PC-3 (cell line): ENCODE measurements at regions not wholly inside any gene's neighbourhood (a gene's known extent, or its start where the extent isn't known, plus 50 kb on each side); places are given as distances from the start of the nearest gene placed in this dataset.

Source experiments
- ATAC-seq: fragments of 200-7000 bp; cut with Tn5 transposase; 2 replicates; pipeline ENCODE4 v1.9.1; 2020; ENCODE audit warnings: mild to moderate bottlenecking, moderate library complexity
- BruUV-seq: library from RNA; stranded (reverse); fragments of 400-500 nt; replicated peaks from 2 replicates; lab custom pipeline; 2021; lab: Mats Ljungman, UMichigan
- CTCF ChIA-PET: fragments of 300-600 bp; sonication (Branson Sonifier 250); formaldehyde crosslinking; loops from one replicate; lab custom pipeline; 2022; ENCODE audit warnings: antibody characterized with exemption; lab: Charles Lee
- POLR2A ChIA-PET: fragments of 300-600 bp; sonication (Branson Sonifier 250); formaldehyde crosslinking; loops from one replicate; lab custom pipeline; 2022; ENCODE audit warnings: antibody characterized with exemption; ENCODE audit not compliant: unreplicated experiment; lab: Charles Lee
- DNase-seq: peaks from one replicate; pipeline ENCODE4 v3.0.0-alpha.2; 2015
- H2AFZ ChIP-seq: fragments of 300-600 bp; sonication (generic); 2 replicates; pipeline ENCODE4 v1.6.0; 2016; ENCODE audit warnings: antibody characterized with exemption, low read length
- H3F3A ChIP-seq: fragments of 300-600 bp; sonication (generic); one replicate; pipeline ENCODE4 v1.6.0; 2017; ENCODE audit warnings: antibody characterized with exemption, low read length, control low read depth, mild to moderate bottlenecking; ENCODE audit not compliant: unreplicated experiment
- H3K27ac ChIP-seq: fragments of 300-600 bp; sonication (generic); 2 replicates; pipeline ENCODE4 v1.5.1; 2016; ENCODE audit warnings: mild to moderate bottlenecking, low read length
- H3K27me3 ChIP-seq: fragments of 300-600 bp; sonication (generic); 2 replicates; pipeline ENCODE4 v1.6.1; 2016; ENCODE audit warnings: low read length, mixed read lengths
- H3K36me3 ChIP-seq: fragments of 300-600 bp; sonication (generic); 2 replicates; pipeline ENCODE4 v1.6.1; 2016; ENCODE audit warnings: low read depth, mixed run types, low read length, mixed read lengths
- H3K4me1 ChIP-seq: fragments of 300-600 bp; sonication (generic); 2 replicates; pipeline ENCODE4 v1.5.1; 2016; ENCODE audit warnings: low read length; ENCODE audit not compliant: insufficient read depth
- H3K4me2 ChIP-seq: fragments of 300-600 bp; sonication (generic); 2 replicates; pipeline ENCODE4 v1.6.0; 2016; ENCODE audit warnings: low read length
- H3K4me3 ChIP-seq: fragments of 300-600 bp; sonication (generic); 2 replicates; pipeline ENCODE4 v1.5.1; 2016; ENCODE audit warnings: mild to moderate bottlenecking, low read length, mixed read lengths
- H3K79me2 ChIP-seq: fragments of 300-600 bp; sonication (generic); 2 replicates; pipeline ENCODE4 v1.6.1; 2017; ENCODE audit warnings: low read length, mixed read lengths
- H3K9ac ChIP-seq: fragments of 300-600 bp; sonication (generic); 2 replicates; pipeline ENCODE4 v1.6.0; 2016; ENCODE audit warnings: mild to moderate bottlenecking, low read length
- H3K9me2 ChIP-seq: fragments of 300-600 bp; sonication (generic); replicated peaks from 2 replicates; pipeline ENCODE4 v1.6.1; 2016; ENCODE audit warnings: mixed run types, low read length, mixed read lengths
- H3K9me3 ChIP-seq: fragments of 300-600 bp; sonication (generic); 2 replicates; pipeline ENCODE4 v1.6.1; 2016; ENCODE audit warnings: low read length, mixed read lengths
- H4K20me1 ChIP-seq: fragments of 300-600 bp; sonication (generic); 2 replicates; pipeline ENCODE4 v1.6.1; 2016; ENCODE audit warnings: low read length, mixed read lengths
- CTCF ChIP-seq: fragments of 300-600 bp; sonication (generic); conservative IDR thresholded peaks from 2 replicates; pipeline ENCODE4 v1.5.1; 2017; ENCODE audit warnings: antibody characterized with exemption, low read depth, mild to moderate bottlenecking, low read length
- EZH2 ChIP-seq: fragments of 300-600 bp; sonication (generic); IDR thresholded peaks from one replicate; pipeline ENCODE4 v1.6.1; 2017; ENCODE audit warnings: antibody characterized with exemption, mild to moderate bottlenecking, low read length; ENCODE audit not compliant: unreplicated experiment
- EZH2phosphoT487 ChIP-seq: fragments of 300-600 bp; sonication (generic); IDR thresholded peaks from 2 replicates; pipeline ENCODE4 v1.6.1; 2018; ENCODE audit warnings: mild to moderate bottlenecking, antibody characterized with exemption, low read length, borderline replicate concordance
- intact Hi-C: fragments of 100-400 bp; cut with micrococcal nuclease; formaldehyde crosslinking; loops from 2 replicates; pipeline ENCODE4 v1.9.0; 2023

GRCh38 chr14:98411154-98411553, 860.8 kb downstream of the BCL11B start:
- H3K36me3 ChIP-seq, result no peaks in the 10 kb centered on the region
- no peak overlapping the region for H2AFZ ChIP-seq
- H3F3A ChIP-seq, result no peaks in the 10 kb centered on the region
- no peaks in the 10 kb centered on the region for H3K4me1 ChIP-seq
- no peak overlapping the region for H3K9ac ChIP-seq
- H3K4me2 ChIP-seq, result no peak overlapping the region
- H3K79me2 ChIP-seq, result no peaks in the 10 kb centered on the region
- POLR2A ChIA-PET, result no interaction called here
- H3K27ac ChIP-seq, result no peak overlapping the region
- peaks cover 9% of the 10 kb centered on the region; the same call in 1 of the 2 replicates for H3K27me3 ChIP-seq
- no peaks in the 10 kb centered on the region for H3K9me3 ChIP-seq
- no peak for ATAC-seq
- no peak overlapping the region for H3K4me3 ChIP-seq
- intact Hi-C loops, result no loop called here
- BruUV-seq, result no TSS peak
- no peak for DNase-seq
- CTCF ChIA-PET, result no interaction called here
- TF ChIP-seq CTCF (no peak), EZH2phosphoT487 (no peak), EZH2 (no peak)
- H3K9me2 ChIP-seq, result no peaks in the 10 kb centered on the region
- no peaks in the 10 kb centered on the region for H4K20me1 ChIP-seq

GRCh38 chr14:98412431-98412830, 859.6 kb downstream of the BCL11B start:
- no peaks in the 10 kb centered on the region for H3K79me2 ChIP-seq
- H3K9ac ChIP-seq, result no peak overlapping the region
- ATAC-seq (no peak), DNase-seq (no peak)
- no peak for TF ChIP-seq EZH2
- TF ChIP-seq EZH2phosphoT487, result no peak
- TF ChIP-seq CTCF, result no peak
- no peak overlapping the region for H3K27ac ChIP-seq
- no peaks in the 10 kb centered on the region for H4K20me1 ChIP-seq
- no peak overlapping the region for H3K4me2 ChIP-seq
- no peaks in the 10 kb centered on the region for H3K4me1 ChIP-seq
- intact Hi-C loops, result no loop called here
- ChIA-PET POLR2A (no interaction called here), CTCF (no interaction called here)
- H3K9me2 ChIP-seq, result no peaks in the 10 kb centered on the region
- peaks cover 13% of the 10 kb centered on the region for H3K27me3 ChIP-seq
- no peaks in the 10 kb centered on the region for H3F3A ChIP-seq
- no peaks in the 10 kb centered on the region for H3K9me3 ChIP-seq
- no peak overlapping the region for H2AFZ ChIP-seq
- H3K4me3 ChIP-seq, result no peak overlapping the region
- no TSS peak for BruUV-seq
- H3K36me3 ChIP-seq, result no peaks in the 10 kb centered on the region

GRCh38 chr14:98415766-98416165, 856.2 kb downstream of the BCL11B start:
- BruUV-seq, result no TSS peak
- H3K36me3 ChIP-seq, result no peaks in the 10 kb centered on the region
- H3K4me2 ChIP-seq, result no peak overlapping the region
- H3F3A ChIP-seq, result no peaks in the 10 kb centered on the region
- no peak overlapping the region for H3K27ac ChIP-seq
- ATAC-seq (no peak), DNase-seq (no peak)
- no peak overlapping the region for H3K9ac ChIP-seq
- H2AFZ ChIP-seq, result no peak overlapping the region
- H3K27me3 ChIP-seq, result peaks cover 13% of the 10 kb centered on the region
- POLR2A ChIA-PET, result no interaction called here
- H3K4me3 ChIP-seq, result no peak overlapping the region
- no peaks in the 10 kb centered on the region for H3K9me2 ChIP-seq
- H3K4me1 ChIP-seq, result no peaks in the 10 kb centered on the region
- TF ChIP-seq CTCF, result no peak
- TF ChIP-seq EZH2phosphoT487, result no peak
- no peak for TF ChIP-seq EZH2
- CTCF ChIA-PET, result no interaction called here
- no peaks in the 10 kb centered on the region for H3K9me3 ChIP-seq
- H4K20me1 ChIP-seq, result no peaks in the 10 kb centered on the region
- intact Hi-C loops, result no loop called here
- no peaks in the 10 kb centered on the region for H3K79me2 ChIP-seq
